CD4-positive, alpha-beta memory T cell (primary cell): ENCODE measurements at regions not wholly inside any gene's neighbourhood (a gene's known extent, or its start where the extent isn't known, plus 50 kb on each side); places are given as distances from the start of the nearest gene placed in this dataset.

Source experiments
- CTCF ChIA-PET: fragments of 350-600 bp; sonication (Branson Sonifier 250); formaldehyde crosslinking; loops from one replicate; lab custom pipeline; 2021; ENCODE audit warnings: inconsistent platforms; ENCODE audit not compliant: partially characterized antibody; lab: Charles Lee
- POLR2A ChIA-PET: fragments of 350-600 bp; sonication (Branson Sonifier 250); formaldehyde crosslinking; loops from one replicate; lab custom pipeline; 2021; ENCODE audit not compliant: partially characterized antibody; lab: Charles Lee
- DNase-seq, 5 donors: peaks; one replicate each; pipeline versions ENCODE4 v3.0.0 to v3.0.0-alpha.2; 2020 to 2022; ENCODE audit warnings: mixed read lengths in 1 of 5
- H3K27ac ChIP-seq: one replicate; pipeline ENCODE4 v1.7.0; 2013; ENCODE audit warnings: low read depth, low read length
- H3K27me3 ChIP-seq: 2 replicates; pipeline ENCODE4 v1.7.0; 2013; ENCODE audit warnings: mild to moderate bottlenecking, low read length, moderate library complexity; ENCODE audit not compliant: insufficient read depth
- H3K36me3 ChIP-seq: 2 replicates; pipeline ENCODE4 v1.7.0; 2013; ENCODE audit warnings: mild to moderate bottlenecking, low read length, moderate library complexity; ENCODE audit not compliant: insufficient read depth
- H3K4me1 ChIP-seq: 2 replicates; pipeline ENCODE4 v1.7.0; 2013; ENCODE audit warnings: mild to moderate bottlenecking, low read length, moderate library complexity; ENCODE audit not compliant: insufficient read depth
- H3K4me3 ChIP-seq, 2 donors: one replicate each; pipeline ENCODE4 v1.7.0; 2013; ENCODE audit warnings: low read length in 2 of 2, mild to moderate bottlenecking in 1 of 2
- H3K9me3 ChIP-seq, 2 donors: one replicate each; pipeline ENCODE4 v1.7.0; 2013; ENCODE audit warnings: low read length in 2 of 2, control low read depth in 1 of 2; ENCODE audit not compliant: control insufficient read depth in 1 of 2
- H3K27ac Mint-ChIP-seq, 7 donors: one replicate each; pipeline ENCODE4 v1.8.0; 2020 to 2021; ENCODE audit warnings: mixed read lengths in 7 of 7, mild to moderate bottlenecking in 6 of 7, inconsistent platforms in 3 of 7, moderate library complexity in 3 of 7
- H3K27me3 Mint-ChIP-seq, 2 donors: one replicate each; pipeline ENCODE4 v1.8.0; 2020 to 2021; ENCODE audit warnings: mixed read lengths in 2 of 2
- H3K36me3 Mint-ChIP-seq, 2 donors: one replicate each; pipeline ENCODE4 v1.8.0; 2020 to 2021; ENCODE audit warnings: mixed read lengths in 2 of 2, inconsistent platforms in 1 of 2, mild to moderate bottlenecking in 1 of 2
- H3K4me1 Mint-ChIP-seq, 4 donors: one replicate each; pipeline ENCODE4 v1.8.0; 2020 to 2021; ENCODE audit warnings: mixed read lengths in 4 of 4, mild to moderate bottlenecking in 1 of 4
- H3K4me3 Mint-ChIP-seq, 8 donors: one replicate each; pipeline ENCODE4 v1.8.0; 2020 to 2021; ENCODE audit warnings: mixed read lengths in 8 of 8, mild to moderate bottlenecking in 7 of 8, moderate library complexity in 6 of 8, inconsistent platforms in 3 of 8
- H3K9me3 Mint-ChIP-seq, 8 donors: one replicate each; pipeline ENCODE4 v1.8.0; 2020 to 2021; ENCODE audit warnings: mixed read lengths in 8 of 8, mild to moderate bottlenecking in 5 of 8, inconsistent platforms in 3 of 8, moderate library complexity in 1 of 8
- intact Hi-C: fragments of 100-400 bp; cut with micrococcal nuclease; formaldehyde crosslinking; loops from one replicate; pipeline ENCODE4 v1.15.1; 2023

GRCh38 chr5:92864591-92864990 lies 716.4 kb downstream of the NR2F1-AS1 start:
- peak in 1 of 5 donors; percentile 15 for DNase-seq
- Histone ChIP-seq H3K9me3 (no peaks in the 10 kb centered on the region), H3K36me3 (no peaks in the 10 kb centered on the region), H3K27ac (no peak overlapping the region), H3K27me3 (no peaks in the 10 kb centered on the region), H3K4me1 (no peaks in the 10 kb centered on the region), H3K4me3 (no peak overlapping the region)
- Mint-ChIP-seq H3K9me3 (peaks cover 0 to 4% (median under 1%) of the 10 kb centered on the region in 8 donors), H3K36me3 (no peaks in the 10 kb centered on the region), H3K27me3 (no peaks in the 10 kb centered on the region), H3K27ac (no peak overlapping the region), H3K4me1 (no peaks in the 10 kb centered on the region), H3K4me3 (no peak overlapping the region)
- CTCF ChIA-PET: no interaction called here
- POLR2A ChIA-PET: no interaction called here
- intact Hi-C loops: no loop called here

GRCh38 chr5:92863666-92864065 lies 717.4 kb downstream of the NR2F1-AS1 start:
- H3K4me1 Mint-ChIP-seq: no peaks in the 10 kb centered on the region
- no peaks in the 10 kb centered on the region for H3K36me3 ChIP-seq
- H3K27me3 ChIP-seq: no peaks in the 10 kb centered on the region
- H3K4me3 ChIP-seq: no peak overlapping the region
- no peak overlapping the region for H3K4me3 Mint-ChIP-seq
- H3K9me3 Mint-ChIP-seq: peaks cover 0 to 4% (median 0%) of the 10 kb centered on the region in 8 donors
- intact Hi-C loops: no loop called here
- CTCF ChIA-PET: no interaction called here
- H3K4me1 ChIP-seq: no peaks in the 10 kb centered on the region
- POLR2A ChIA-PET: no interaction called here
- no peaks in the 10 kb centered on the region for H3K27me3 Mint-ChIP-seq
- H3K9me3 ChIP-seq: no peaks in the 10 kb centered on the region
- no peak overlapping the region for H3K27ac Mint-ChIP-seq
- H3K36me3 Mint-ChIP-seq: no peaks in the 10 kb centered on the region
- no peak for DNase-seq
- no peak overlapping the region for H3K27ac ChIP-seq

GRCh38 chr5:92861531-92862285 lies 719.3 kb downstream of the NR2F1-AS1 start:
- Histone ChIP-seq H3K9me3 (no peaks in the 10 kb centered on the region), H3K4me3 (no peak overlapping the region), H3K36me3 (no peaks in the 10 kb centered on the region), H3K4me1 (no peaks in the 10 kb centered on the region), H3K27me3 (no peaks in the 10 kb centered on the region), H3K27ac (no peak overlapping the region)
- intact Hi-C loops: no loop called here
- no peak for DNase-seq
- peaks cover 0 to 4% (median 0%) of the 10 kb centered on the region in 8 donors for H3K9me3 Mint-ChIP-seq
- CTCF ChIA-PET: no interaction called here
- H3K4me3 Mint-ChIP-seq: no peak overlapping the region
- H3K27ac Mint-ChIP-seq: peak overlapping the region in 1 of 7 donors; percentile 15
- no peaks in the 10 kb centered on the region for H3K27me3 Mint-ChIP-seq
- no peaks in the 10 kb centered on the region for H3K36me3 Mint-ChIP-seq
- no peaks in the 10 kb centered on the region for H3K4me1 Mint-ChIP-seq
- POLR2A ChIA-PET: no interaction called here

- Mint-ChIP-seq H3K9me3 (peaks cover 0 to 4% (median 0%) of the 10 kb centered on the region in 8 donors), H3K36me3 (no peaks in the 10 kb centered on the region), H3K4me1 (no peaks in the 10 kb centered on the region), H3K4me3 (no peak overlapping the region), H3K27me3 (no peaks in the 10 kb centered on the region), H3K27ac (no peak overlapping the region)
- Histone ChIP-seq H3K4me3 (no peak overlapping the region), H3K9me3 (no peaks in the 10 kb centered on the region), H3K27ac (no peak overlapping the region), H3K36me3 (no peaks in the 10 kb centered on the region), H3K27me3 (no peaks in the 10 kb centered on the region), H3K4me1 (no peaks in the 10 kb centered on the region)
- ChIA-PET CTCF (interaction anchor here (0.6 kb wide), 1 partner anchor 19 kb away, joined by 4 read pairs; no protein-coding TSS in a partner anchor), POLR2A (no interaction called here)
- DNase-seq: no peak
- intact Hi-C loops: no loop called here
These were observed 721.0 kb downstream of the NR2F1-AS1 start for GRCh38 chr5:92860061-92860460.

- Histone ChIP-seq H3K4me3 (no peak overlapping the region), H3K4me1 (no peaks in the 10 kb centered on the region), H3K27me3 (no peaks in the 10 kb centered on the region), H3K9me3 (no peaks in the 10 kb centered on the region), H3K36me3 (no peaks in the 10 kb centered on the region), H3K27ac (no peak overlapping the region)
- H3K36me3 Mint-ChIP-seq: no peaks in the 10 kb centered on the region
- ChIA-PET CTCF (no interaction called here), POLR2A (no interaction called here)
- H3K27me3 Mint-ChIP-seq: no peaks in the 10 kb centered on the region
- intact Hi-C loops: no loop called here
- H3K4me1 Mint-ChIP-seq: no peaks in the 10 kb centered on the region
- no peak overlapping the region for H3K4me3 Mint-ChIP-seq
- peaks cover 0 to 2% (median 0%) of the 10 kb centered on the region in 8 donors for H3K9me3 Mint-ChIP-seq
- no peak overlapping the region for H3K27ac Mint-ChIP-seq
- no peak for DNase-seq
These were observed 728.8 kb downstream of the NR2F1-AS1 start for GRCh38 chr5:92852219-92852618.

- H3K27me3 Mint-ChIP-seq: no peaks in the 10 kb centered on the region
- CTCF ChIA-PET: no interaction called here
These were observed 730.1 kb downstream of the NR2F1-AS1 start for GRCh38 chr5:92850886-92851285.

GRCh38 chr5:92849756-92850155 lies 731.3 kb downstream of the NR2F1-AS1 start:
- CTCF ChIA-PET: no interaction called here
- no peaks in the 10 kb centered on the region for H3K4me1 ChIP-seq
- Mint-ChIP-seq H3K4me1 (no peaks in the 10 kb centered on the region), H3K27ac (no peak overlapping the region), H3K9me3 (peaks cover 0 to 5% (median 0%) of the 10 kb centered on the region in 8 donors), H3K4me3 (no peak overlapping the region), H3K27me3 (no peaks in the 10 kb centered on the region), H3K36me3 (no peaks in the 10 kb centered on the region)
- H3K27ac ChIP-seq: no peak overlapping the region
- DNase-seq: no peak
- intact Hi-C loops: no loop called here
- no peaks in the 10 kb centered on the region for H3K9me3 ChIP-seq
- no peaks in the 10 kb centered on the region for H3K27me3 ChIP-seq
- no peaks in the 10 kb centered on the region for H3K36me3 ChIP-seq
- POLR2A ChIA-PET: no interaction called here
- no peak overlapping the region for H3K4me3 ChIP-seq

More at GRCh38 chr5:92850886-92851285, 730.1 kb downstream of the NR2F1-AS1 start:
- Mint-ChIP-seq H3K27ac (no peak overlapping the region), H3K36me3 (no peaks in the 10 kb centered on the region), H3K4me3 (no peak overlapping the region), H3K4me1 (no peaks in the 10 kb centered on the region), H3K9me3 (peaks cover 0 to 3% (median 0%) of the 10 kb centered on the region in 8 donors)
- POLR2A ChIA-PET: no interaction called here
- H3K4me1 ChIP-seq: no peaks in the 10 kb centered on the region
- intact Hi-C loops: no loop called here
- H3K4me3 ChIP-seq: no peak overlapping the region
- DNase-seq: no peak
- no peaks in the 10 kb centered on the region for H3K36me3 ChIP-seq
- H3K27ac ChIP-seq: no peak overlapping the region
- H3K27me3 ChIP-seq: no peaks in the 10 kb centered on the region
- no peaks in the 10 kb centered on the region for H3K9me3 ChIP-seq
